Kidney (tissue), 13 donors: ENCODE measurements at regions not wholly inside any gene's neighbourhood (a gene's known extent, or its start where the extent isn't known, plus 50 kb on each side); places are given as distances from the start of the nearest gene placed in this dataset.
"Not testable (repeated sequence)": the region's sequence is repeated elsewhere in the genome, so short reads cannot be mapped to it uniquely, and the experiment has no call there.

Experiments used
- DNase-seq, 5 donors: peaks; one replicate each; pipeline ENCODE4 v3.0.0-alpha.2; 2013 to 2020
- FAIRE-seq: peaks from 2 replicates; lab custom pipeline; 2012; peaks lifted over from hg19 to GRCh38; lab: Jason Lieb, UNC
- H3K27ac ChIP-seq, 2 donors: one replicate each; pipeline ENCODE4 v1.7.0; 2013; ENCODE audit warnings: low read depth in 2 of 2, low read length in 2 of 2, inconsistent platforms in 1 of 2
- H3K27me3 ChIP-seq: one replicate; pipeline ENCODE4 v1.7.1; 2013; ENCODE audit warnings: low read length, inconsistent platforms; ENCODE audit not compliant: control insufficient read depth, insufficient read depth
- H3K36me3 ChIP-seq, 3 donors: one replicate each; pipeline versions ENCODE4 v1.7.0 to v1.7.1; 2013; ENCODE audit warnings: low read length in 3 of 3, control low read depth in 1 of 3, inconsistent platforms in 1 of 3; ENCODE audit not compliant: insufficient read depth in 3 of 3, control insufficient read depth in 2 of 3
- H3K4me1 ChIP-seq, 3 donors: one replicate each; pipeline versions ENCODE4 v1.7.0 to v1.7.1; 2013; ENCODE audit warnings: low read length in 3 of 3, inconsistent platforms in 1 of 3, low read depth in 1 of 3; ENCODE audit not compliant: control insufficient read depth in 2 of 3, insufficient read depth in 2 of 3
- H3K4me3 ChIP-seq, 3 donors: one replicate each; pipeline versions ENCODE4 v1.7.0 to v1.8.1; 2013; ENCODE audit warnings: low read length in 3 of 3, control low read depth in 1 of 3, inconsistent platforms in 1 of 3
- H3K9ac ChIP-seq, 3 donors: one replicate each; pipeline versions ENCODE4 v1.7.0 to v1.7.1; 2013; ENCODE audit warnings: low read length in 3 of 3, control low read depth in 1 of 3, inconsistent platforms in 1 of 3
- H3K9me3 ChIP-seq, 3 donors: one replicate each; pipeline versions ENCODE4 v1.7.0 to v1.7.1; 2013; ENCODE audit warnings: low read length in 3 of 3, control low read depth in 1 of 3, inconsistent platforms in 1 of 3; ENCODE audit not compliant: control insufficient read depth in 2 of 3, insufficient read depth in 1 of 3
- intact Hi-C: fragments of 100-400 bp; cut with DNase I; formaldehyde crosslinking; loops from one replicate; pipeline ENCODE4 v1.11.1; 2022
- TF ChIP-seq, protein P1 (sequence below): IDR thresholded peaks from 3 replicates; pipeline ENCODE4 v1.5.1; 2012; ENCODE audit warnings: mild to moderate bottlenecking, moderate library complexity, borderline replicate concordance; ENCODE audit not compliant: insufficient read depth; ENCODE audit errors: extremely low read depth
- donor health status: control.
- donor health status: control.
- donor health status: control.
- donor health status: control.
- donor health status: control.
- donor health status: DM: yes; HTN: yes; CAD: no.
- donor health status: Normal renal cell carcinoma (clear cell type).

DNA sequence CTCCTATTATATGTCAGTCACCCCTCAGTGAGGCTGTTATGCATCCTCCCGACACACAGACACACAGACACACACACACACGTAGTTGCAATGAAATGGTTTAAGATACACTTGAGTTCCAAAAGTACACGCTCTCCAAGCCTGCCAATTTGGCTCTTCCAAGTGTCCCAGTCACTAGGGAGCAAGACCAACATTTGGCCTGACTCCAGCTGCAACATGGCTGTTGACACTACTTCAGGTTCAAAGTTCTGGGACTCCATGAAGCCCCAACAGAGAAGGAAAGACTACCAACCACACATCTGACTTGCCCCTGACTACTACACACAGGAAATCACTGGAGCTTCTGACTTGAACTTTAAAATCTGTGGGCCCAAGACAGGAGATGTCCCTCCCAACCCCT, 128.1 kb upstream of the KCNJ18 start:
- TF ChIP-seq, protein P1, sequence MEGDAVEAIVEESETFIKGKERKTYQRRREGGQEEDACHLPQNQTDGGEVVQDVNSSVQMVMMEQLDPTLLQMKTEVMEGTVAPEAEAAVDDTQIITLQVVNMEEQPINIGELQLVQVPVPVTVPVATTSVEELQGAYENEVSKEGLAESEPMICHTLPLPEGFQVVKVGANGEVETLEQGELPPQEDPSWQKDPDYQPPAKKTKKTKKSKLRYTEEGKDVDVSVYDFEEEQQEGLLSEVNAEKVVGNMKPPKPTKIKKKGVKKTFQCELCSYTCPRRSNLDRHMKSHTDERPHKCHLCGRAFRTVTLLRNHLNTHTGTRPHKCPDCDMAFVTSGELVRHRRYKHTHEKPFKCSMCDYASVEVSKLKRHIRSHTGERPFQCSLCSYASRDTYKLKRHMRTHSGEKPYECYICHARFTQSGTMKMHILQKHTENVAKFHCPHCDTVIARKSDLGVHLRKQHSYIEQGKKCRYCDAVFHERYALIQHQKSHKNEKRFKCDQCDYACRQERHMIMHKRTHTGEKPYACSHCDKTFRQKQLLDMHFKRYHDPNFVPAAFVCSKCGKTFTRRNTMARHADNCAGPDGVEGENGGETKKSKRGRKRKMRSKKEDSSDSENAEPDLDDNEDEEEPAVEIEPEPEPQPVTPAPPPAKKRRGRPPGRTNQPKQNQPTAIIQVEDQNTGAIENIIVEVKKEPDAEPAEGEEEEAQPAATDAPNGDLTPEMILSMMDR, result no peak
- Histone ChIP-seq H3K27ac (no peak overlapping the region), H3K9ac (no peak overlapping the region), H3K9me3 (no peaks in the 10 kb centered on the region), H3K4me1 (no peaks in the 10 kb centered on the region), H3K36me3 (no peaks in the 10 kb centered on the region), H3K27me3 (no peaks in the 10 kb centered on the region), H3K4me3 (no peak overlapping the region)
- DNase-seq (no peak), FAIRE-seq (no peak)
- intact Hi-C loops, result no loop called here

DNA sequence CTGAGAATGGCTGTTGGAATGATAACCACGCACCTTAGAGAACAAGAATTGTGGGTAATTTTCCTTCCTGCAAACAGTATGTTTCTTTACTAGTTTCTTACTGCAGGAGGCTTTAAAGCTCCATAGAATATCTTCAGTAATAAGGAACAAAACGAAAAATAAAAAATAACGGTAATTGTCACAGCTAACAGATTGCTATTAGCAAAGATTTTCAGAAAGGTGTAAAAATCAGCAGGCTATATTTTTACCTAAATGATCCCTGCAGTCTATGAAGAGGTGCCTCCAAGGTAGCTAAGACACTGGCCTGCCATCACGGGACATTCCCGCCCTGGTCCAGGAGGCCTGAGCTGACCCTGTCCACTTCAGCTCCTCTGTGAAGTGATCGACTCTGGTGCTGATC, 127.6 kb upstream of the KCNJ18 start:
- intact Hi-C loops, result not testable (repeated sequence)

DNA sequence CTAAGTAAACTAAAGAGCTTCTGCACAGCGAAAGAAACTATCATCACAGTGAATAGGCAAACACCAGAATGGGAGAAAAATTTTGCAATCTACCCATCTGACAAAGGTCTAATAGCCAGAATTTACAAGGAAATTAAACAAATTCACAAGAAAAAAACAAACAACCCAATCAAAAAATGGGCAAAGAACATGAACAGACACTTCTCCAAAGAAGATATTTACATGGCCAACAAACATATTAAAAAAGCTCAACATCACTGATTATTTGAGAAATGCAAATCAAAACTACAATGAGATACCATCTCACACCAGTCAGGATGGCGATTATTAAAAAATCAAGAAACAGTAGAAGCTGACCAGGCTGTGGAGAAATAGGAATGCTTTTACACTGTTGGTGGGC, 121.9 kb upstream of the KCNJ18 start:
- intact Hi-C loops, H3K4me3 ChIP-seq, FAIRE-seq, H3K27me3 ChIP-seq, H3K27ac ChIP-seq, H3K36me3 ChIP-seq, H3K9ac ChIP-seq, H3K9me3 ChIP-seq, DNase-seq, H3K4me1 ChIP-seq: not testable (repeated sequence)

More for the DNA sequence above, 127.6 kb upstream of the KCNJ18 start:
- H3K9me3 ChIP-seq, FAIRE-seq, H3K27me3 ChIP-seq, H3K4me1 ChIP-seq, H3K36me3 ChIP-seq, H3K27ac ChIP-seq, H3K4me3 ChIP-seq, H3K9ac ChIP-seq, DNase-seq: not testable (repeated sequence)

DNA sequence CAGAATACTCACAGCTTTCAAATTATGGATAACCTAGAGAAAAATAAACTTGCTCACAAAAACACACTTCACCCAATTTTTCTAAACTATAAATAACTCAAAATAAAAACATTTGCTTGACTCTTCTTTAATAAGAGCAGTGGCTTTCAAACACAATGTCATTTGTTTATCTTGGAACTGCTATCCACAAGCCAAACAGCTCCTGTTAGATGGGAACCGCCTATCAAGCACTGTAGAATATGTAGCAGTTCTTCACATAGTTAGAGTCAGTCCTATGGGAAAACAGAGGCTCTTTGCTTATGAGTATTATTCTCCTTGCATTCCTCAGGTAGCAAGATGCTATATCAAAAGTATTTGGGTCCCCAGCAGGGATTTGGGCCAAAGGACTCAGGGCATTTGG, 120.2 kb upstream of the KCNJ18 start:
- intact Hi-C loops, FAIRE-seq, H3K9ac ChIP-seq: not testable (repeated sequence)

DNA sequence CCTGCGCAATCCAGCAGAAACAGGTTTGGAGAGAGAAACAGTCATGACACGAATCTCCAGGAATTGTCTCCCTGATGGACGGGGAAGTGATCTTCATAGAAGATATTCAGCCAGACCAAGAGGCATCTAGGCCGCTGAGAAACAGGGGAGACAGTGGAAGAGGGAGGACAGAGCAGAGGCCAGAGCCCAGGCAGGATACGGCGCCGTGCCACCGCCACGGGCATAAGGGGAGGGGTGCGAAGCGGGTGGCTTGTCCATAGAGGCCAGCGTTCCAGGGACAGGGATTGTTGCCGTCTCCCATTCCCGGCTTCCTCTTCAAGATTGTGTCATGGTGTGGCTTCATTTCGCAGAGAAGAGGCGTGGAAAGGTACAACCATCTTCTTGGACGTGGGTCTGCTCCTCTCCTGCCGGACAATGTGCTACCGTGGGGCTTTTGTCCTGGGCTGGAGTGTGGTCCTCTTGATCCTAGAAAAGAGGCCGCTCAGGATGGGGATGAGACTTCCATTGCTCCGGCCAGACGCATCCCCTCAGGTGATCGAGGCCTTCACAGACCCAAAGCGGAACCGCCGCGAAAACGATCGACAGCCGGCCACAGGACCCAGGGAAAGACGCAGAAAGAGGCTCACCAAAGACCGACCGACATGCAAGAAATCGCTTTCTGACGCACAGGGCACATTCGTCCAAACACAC, 118.9 kb upstream of the KCNJ18 start:
- H3K36me3 ChIP-seq, FAIRE-seq, H3K27ac ChIP-seq, H3K4me1 ChIP-seq, H3K9me3 ChIP-seq, H3K27me3 ChIP-seq, DNase-seq, intact Hi-C loops: not testable (repeated sequence)
- peak overlapping the region in 1 of 3 donors; percentile 61 for H3K9ac ChIP-seq
- H3K4me3 ChIP-seq, result peak overlapping the region; percentile 52 to 73 (median 71)

More for the DNA sequence above, 120.2 kb upstream of the KCNJ18 start:
- not testable (repeated sequence) for H3K27ac ChIP-seq, H3K36me3 ChIP-seq, DNase-seq, H3K4me3 ChIP-seq, H3K4me1 ChIP-seq, H3K9me3 ChIP-seq, H3K27me3 ChIP-seq
